ENCODE measurements at regions not wholly inside any gene's neighbourhood (a gene's known extent, or its start where the extent isn't known, plus 50 kb on each side); places are given as distances from the start of the nearest gene placed in this dataset.

GRCh38 chr18:64650068-64650467 lies 501.2 kb upstream of the LINC00305 start:
- no peak for TF ChIP-seq CTCF (IDR thresholded peaks at IDR 0.05; ENCODE audit: low read length)
- no peak for TF ChIP-seq EZH2 (optimal IDR thresholded peaks at IDR 0.05; ENCODE audit: low read depth, low read length)

Data from MM.1S (cell line).